ENCODE measurements at regions not wholly inside any gene's neighbourhood (a gene's known extent, or its start where the extent isn't known, plus 50 kb on each side); places are given as distances from the start of the nearest gene placed in this dataset.
A peak's percentile ranks its signal among the peaks of the same experiment; 100 is the strongest.
"Not testable (repeated sequence)": the region's sequence is repeated elsewhere in the genome, so short reads cannot be mapped to it uniquely, and the experiment has no call there.

DNA sequence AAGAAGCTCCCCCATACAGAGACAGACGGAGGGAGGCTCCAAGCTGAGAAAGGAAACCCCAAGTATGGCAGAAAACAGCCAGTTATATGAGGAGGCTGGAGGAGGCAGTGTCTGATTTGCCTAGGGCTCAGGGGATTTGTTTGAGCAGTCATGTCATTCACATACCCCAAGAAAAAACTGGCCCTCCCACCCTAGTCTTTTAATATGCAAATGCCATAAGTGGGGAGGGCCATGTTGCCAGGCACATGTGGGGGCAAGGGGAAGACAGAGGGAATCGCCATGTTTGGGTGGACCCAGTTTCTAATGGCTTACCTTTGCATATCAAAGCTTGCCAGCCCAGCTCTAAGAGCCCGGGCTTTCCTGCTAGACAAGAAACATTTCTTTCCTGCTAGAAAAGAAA, 1163.8 kb downstream of the TAF11L14 start:
- Histone ChIP-seq H3K36me3 (ENCODE audit: control insufficient read depth in 2 of 2, insufficient read depth in 1 of 2, low read length in 2 of 2) (no peaks in the 10 kb centered on the region), H3K4me3 (ENCODE audit: low read depth, low read length) (no peak overlapping the region), H3K9me3 (ENCODE audit: control insufficient read depth, insufficient read depth, low read depth, low read length) (no peaks in the 10 kb centered on the region), H3K4me1 (ENCODE audit: control insufficient read depth, insufficient read depth, low read length) (no peaks in the 10 kb centered on the region), H3K27ac (ENCODE audit: extremely low read depth, low read depth, low read length) (no peak overlapping the region)
- TF ChIP-seq, protein P1, sequence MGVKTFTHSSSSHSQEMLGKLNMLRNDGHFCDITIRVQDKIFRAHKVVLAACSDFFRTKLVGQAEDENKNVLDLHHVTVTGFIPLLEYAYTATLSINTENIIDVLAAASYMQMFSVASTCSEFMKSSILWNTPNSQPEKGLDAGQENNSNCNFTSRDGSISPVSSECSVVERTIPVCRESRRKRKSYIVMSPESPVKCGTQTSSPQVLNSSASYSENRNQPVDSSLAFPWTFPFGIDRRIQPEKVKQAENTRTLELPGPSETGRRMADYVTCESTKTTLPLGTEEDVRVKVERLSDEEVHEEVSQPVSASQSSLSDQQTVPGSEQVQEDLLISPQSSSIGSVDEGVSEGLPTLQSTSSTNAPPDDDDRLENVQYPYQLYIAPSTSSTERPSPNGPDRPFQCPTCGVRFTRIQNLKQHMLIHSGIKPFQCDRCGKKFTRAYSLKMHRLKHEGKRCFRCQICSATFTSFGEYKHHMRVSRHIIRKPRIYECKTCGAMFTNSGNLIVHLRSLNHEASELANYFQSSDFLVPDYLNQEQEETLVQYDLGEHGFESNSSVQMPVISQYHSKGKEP (tag by site-specific recombination; IDR thresholded peaks at IDR 0.05), result no peak
- TF ChIP-seq HOXD13 (CRISPR knock-in tag; IDR thresholded peaks at IDR 0.05; ENCODE audit: borderline replicate concordance) (no peak), ZNF677 (tag by site-specific recombination; IDR thresholded peaks at IDR 0.05) (no peak), ZNF548 (tag by site-specific recombination; IDR thresholded peaks at IDR 0.05) (no peak), SCRT2 (tag by site-specific recombination; IDR thresholded peaks at IDR 0.05) (no peak)
- CTCF ChIA-PET, result no interaction called here
- POLR2A ChIA-PET, result no interaction called here

DNA sequence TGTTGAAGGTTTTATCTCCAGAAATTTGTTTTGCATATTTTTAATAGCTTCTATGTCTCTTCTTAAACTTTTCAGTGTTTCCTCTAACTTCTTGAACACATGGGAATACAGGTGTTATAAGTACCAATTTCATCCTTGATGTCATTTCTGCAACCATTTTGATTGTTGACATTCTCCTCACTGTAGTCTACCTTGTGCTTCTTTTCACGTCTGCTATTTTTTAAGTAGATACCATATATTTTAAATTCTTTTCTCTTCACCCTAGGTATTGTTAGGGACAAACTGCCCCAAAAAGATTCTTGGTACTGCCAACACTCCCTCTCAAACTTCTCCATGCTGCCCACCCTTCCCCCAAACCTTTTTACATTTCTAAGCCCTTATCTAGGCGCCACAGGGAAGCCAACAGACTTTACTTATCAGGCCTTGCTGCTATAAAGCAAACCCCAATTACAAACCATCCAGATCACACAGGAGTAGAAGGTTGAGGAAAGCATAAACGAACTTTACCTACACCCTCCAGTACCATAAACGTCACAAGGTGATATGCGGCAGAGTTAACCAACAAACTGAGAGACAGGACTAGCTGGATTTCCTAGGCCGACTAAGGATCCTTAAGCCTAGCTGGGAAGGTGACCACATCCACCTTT, 1165.3 kb downstream of the TAF11L14 start:
- CTCF ChIA-PET, result interaction anchor here (0.7 kb wide), 1 partner anchor 333 kb away, joined by 4 read pairs; no protein-coding TSS in a partner anchor

DNA sequence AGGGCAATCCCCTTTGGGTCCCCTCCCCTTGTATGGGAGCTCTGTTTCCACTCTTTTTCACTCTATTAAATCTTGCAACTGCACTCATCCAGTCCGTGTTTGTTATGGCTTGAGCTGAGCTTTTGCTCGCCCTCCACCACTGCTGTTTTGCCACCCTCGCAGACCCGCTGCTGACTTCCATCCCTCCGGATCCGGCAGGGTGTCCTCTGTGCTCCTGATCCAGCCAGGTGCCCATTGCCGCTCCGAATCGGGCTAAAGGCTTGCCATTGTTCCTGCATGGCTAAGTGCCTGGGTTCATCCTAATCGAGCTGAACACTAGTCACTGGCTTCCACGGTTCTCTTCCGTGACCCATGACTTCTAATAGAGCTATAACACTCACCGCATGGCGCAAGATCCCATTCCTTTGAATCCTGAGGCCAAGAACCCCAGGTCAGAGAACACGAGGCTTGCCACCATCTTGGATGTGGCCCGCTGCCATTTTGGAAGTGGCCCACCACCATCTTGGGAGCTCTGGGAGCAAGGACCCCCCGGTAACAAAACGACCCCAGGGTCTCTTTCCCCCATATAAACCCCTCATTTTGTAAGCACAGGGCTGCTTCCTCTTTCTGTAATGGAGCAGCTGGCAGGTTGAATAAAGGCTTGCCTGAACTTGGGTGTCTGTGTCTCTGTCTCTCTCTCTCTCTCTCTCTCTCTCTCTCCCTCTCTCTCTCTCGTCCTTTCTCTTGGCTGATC, 1166.2 kb downstream of the TAF11L14 start:
- Histone ChIP-seq H3K4me1 (ENCODE audit: control insufficient read depth, insufficient read depth, low read length) (no peaks in the 10 kb centered on the region), H3K36me3 (ENCODE audit: control insufficient read depth in 2 of 2, insufficient read depth in 1 of 2, low read length in 2 of 2) (no peaks in the 10 kb centered on the region), H3K27ac (ENCODE audit: extremely low read depth, low read depth, low read length) (no peak overlapping the region), H3K9me3 (ENCODE audit: control insufficient read depth, insufficient read depth, low read depth, low read length) (no peaks in the 10 kb centered on the region), H3K4me3 (ENCODE audit: low read depth, low read length) (no peak overlapping the region)
- ChIA-PET CTCF (no interaction called here), POLR2A (no interaction called here)
- TF ChIP-seq ZNF274 (IDR thresholded peaks at IDR 0.05; ENCODE audit: low read length) (no peak), ZNF274 (tag by site-specific recombination; IDR thresholded peaks at IDR 0.05; ENCODE audit: borderline replicate concordance) (no peak), ZNF112 (tag by site-specific recombination; IDR thresholded peaks at IDR 0.05) (no peak), ZNF596 (tag by site-specific recombination; IDR thresholded peaks at IDR 0.05) (0 out of 2 replicates have a peak, but pooled peaks have one; percentile 32), ZNF184 (tag by site-specific recombination; IDR thresholded peaks at IDR 0.05) (no peak)

More for the DNA sequence above, 1165.3 kb downstream of the TAF11L14 start:
- H3K4me3 ChIP-seq (ENCODE audit: low read depth, low read length), result no peak overlapping the region
- no peaks in the 10 kb centered on the region for H3K4me1 ChIP-seq (ENCODE audit: control insufficient read depth, insufficient read depth, low read length)
- no peak overlapping the region for H3K27ac ChIP-seq (ENCODE audit: extremely low read depth, low read depth, low read length)
- H3K36me3 ChIP-seq (ENCODE audit: control insufficient read depth in 2 of 2, insufficient read depth in 1 of 2, low read length in 2 of 2), result no peaks in the 10 kb centered on the region
- no peak for TF ChIP-seq ZNF561 (tag by site-specific recombination; IDR thresholded peaks at IDR 0.05; ENCODE audit: borderline replicate concordance)
- TF ChIP-seq ZFP69B (tag by site-specific recombination; IDR thresholded peaks at IDR 0.05), result no peak
- no peak for TF ChIP-seq ZNF555 (tag by site-specific recombination; conservative IDR thresholded peaks at IDR 0.05)
- TF ChIP-seq ZNF610 (tag by site-specific recombination; IDR thresholded peaks at IDR 0.05; ENCODE audit: borderline replicate concordance), result no peak
- TF ChIP-seq ZNF544 (tag by site-specific recombination; IDR thresholded peaks at IDR 0.05), result no peak
- no peak for TF ChIP-seq ZNF140 (tag by site-specific recombination; IDR thresholded peaks at IDR 0.05)
- TF ChIP-seq, protein P2, sequence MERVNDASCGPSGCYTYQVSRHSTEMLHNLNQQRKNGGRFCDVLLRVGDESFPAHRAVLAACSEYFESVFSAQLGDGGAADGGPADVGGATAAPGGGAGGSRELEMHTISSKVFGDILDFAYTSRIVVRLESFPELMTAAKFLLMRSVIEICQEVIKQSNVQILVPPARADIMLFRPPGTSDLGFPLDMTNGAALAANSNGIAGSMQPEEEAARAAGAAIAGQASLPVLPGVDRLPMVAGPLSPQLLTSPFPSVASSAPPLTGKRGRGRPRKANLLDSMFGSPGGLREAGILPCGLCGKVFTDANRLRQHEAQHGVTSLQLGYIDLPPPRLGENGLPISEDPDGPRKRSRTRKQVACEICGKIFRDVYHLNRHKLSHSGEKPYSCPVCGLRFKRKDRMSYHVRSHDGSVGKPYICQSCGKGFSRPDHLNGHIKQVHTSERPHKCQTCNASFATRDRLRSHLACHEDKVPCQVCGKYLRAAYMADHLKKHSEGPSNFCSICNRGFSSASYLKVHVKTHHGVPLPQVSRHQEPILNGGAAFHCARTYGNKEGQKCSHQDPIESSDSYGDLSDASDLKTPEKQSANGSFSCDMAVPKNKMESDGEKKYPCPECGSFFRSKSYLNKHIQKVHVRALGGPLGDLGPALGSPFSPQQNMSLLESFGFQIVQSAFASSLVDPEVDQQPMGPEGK (tag by site-specific recombination; IDR thresholded peaks at IDR 0.05), result no peak
- TF ChIP-seq, protein P3, sequence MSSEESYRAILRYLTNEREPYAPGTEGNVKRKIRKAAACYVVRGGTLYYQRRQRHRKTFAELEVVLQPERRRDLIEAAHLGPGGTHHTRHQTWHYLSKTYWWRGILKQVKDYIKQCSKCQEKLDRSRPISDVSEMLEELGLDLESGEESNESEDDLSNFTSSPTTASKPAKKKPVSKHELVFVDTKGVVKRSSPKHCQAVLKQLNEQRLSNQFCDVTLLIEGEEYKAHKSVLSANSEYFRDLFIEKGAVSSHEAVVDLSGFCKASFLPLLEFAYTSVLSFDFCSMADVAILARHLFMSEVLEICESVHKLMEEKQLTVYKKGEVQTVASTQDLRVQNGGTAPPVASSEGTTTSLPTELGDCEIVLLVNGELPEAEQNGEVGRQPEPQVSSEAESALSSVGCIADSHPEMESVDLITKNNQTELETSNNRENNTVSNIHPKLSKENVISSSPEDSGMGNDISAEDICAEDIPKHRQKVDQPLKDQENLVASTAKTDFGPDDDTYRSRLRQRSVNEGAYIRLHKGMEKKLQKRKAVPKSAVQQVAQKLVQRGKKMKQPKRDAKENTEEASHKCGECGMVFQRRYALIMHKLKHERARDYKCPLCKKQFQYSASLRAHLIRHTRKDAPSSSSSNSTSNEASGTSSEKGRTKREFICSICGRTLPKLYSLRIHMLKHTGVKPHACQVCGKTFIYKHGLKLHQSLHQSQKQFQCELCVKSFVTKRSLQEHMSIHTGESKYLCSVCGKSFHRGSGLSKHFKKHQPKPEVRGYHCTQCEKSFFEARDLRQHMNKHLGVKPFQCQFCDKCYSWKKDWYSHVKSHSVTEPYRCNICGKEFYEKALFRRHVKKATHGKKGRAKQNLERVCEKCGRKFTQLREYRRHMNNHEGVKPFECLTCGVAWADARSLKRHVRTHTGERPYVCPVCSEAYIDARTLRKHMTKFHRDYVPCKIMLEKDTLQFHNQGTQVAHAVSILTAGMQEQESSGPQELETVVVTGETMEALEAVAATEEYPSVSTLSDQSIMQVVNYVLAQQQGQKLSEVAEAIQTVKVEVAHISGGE (tag by site-specific recombination; conservative IDR thresholded peaks at IDR 0.05; ENCODE audit: low read depth), result no peak
- TF ChIP-seq ZFHX2 (tag by site-specific recombination; conservative IDR thresholded peaks at IDR 0.05), result no peak
- TF ChIP-seq ZNF391 (tag by site-specific recombination; IDR thresholded peaks at IDR 0.05; ENCODE audit: borderline replicate concordance, low read depth), result no peak
- no peak for TF ChIP-seq YY2 (tag by site-specific recombination; IDR thresholded peaks at IDR 0.05)
- H3K9me3 ChIP-seq (ENCODE audit: control insufficient read depth, insufficient read depth, low read depth, low read length), result no peaks in the 10 kb centered on the region
- POLR2A ChIA-PET, result no interaction called here

DNA sequence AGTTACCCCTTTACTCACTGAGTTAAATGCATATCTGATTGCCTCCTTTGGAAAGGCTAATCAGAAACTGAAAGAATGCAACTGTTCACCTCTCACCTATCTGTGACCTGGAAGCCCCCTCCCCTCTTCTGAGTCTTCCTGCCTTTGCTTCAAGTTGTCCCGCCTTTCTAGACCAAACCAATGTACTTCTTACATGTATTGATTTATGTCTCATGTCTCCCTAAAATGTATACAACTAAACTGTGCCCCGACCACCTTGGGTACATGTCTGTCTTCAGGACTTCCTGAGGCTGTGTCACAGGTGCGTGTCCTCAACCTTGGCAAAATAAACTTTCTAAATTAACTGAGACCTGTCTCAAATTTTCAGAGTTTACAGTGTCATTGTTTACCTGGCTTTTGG, 1167.2 kb downstream of the TAF11L14 start:
- H3K36me3 ChIP-seq (ENCODE audit: control insufficient read depth in 2 of 2, insufficient read depth in 1 of 2, low read length in 2 of 2); H3K9me3 ChIP-seq (ENCODE audit: control insufficient read depth, insufficient read depth, low read depth, low read length); H3K4me1 ChIP-seq (ENCODE audit: control insufficient read depth, insufficient read depth, low read length); H3K4me3 ChIP-seq (ENCODE audit: low read depth, low read length); H3K27ac ChIP-seq (ENCODE audit: extremely low read depth, low read depth, low read length); POLR2A ChIA-PET; CTCF ChIA-PET: not testable (repeated sequence)

Measured in HEK293 (cell line).